SK-N-SH (cell line): ENCODE measurements at regions not wholly inside any gene's neighbourhood (a gene's known extent, or its start where the extent isn't known, plus 50 kb on each side); places are given as distances from the start of the nearest gene placed in this dataset.

Source experiments
- CTCF ChIA-PET: fragments of 300-600, 350-600 bp; formaldehyde crosslinking; extraction: SDS; loops from one replicate; lab custom pipeline; 2021; lab: Yijun Ruan, JAX
- POLR2A ChIA-PET: fragments of 350-600 bp; sonication (Branson Sonifier 250); formaldehyde crosslinking; extraction: SDS; loops from one replicate; lab custom pipeline; 2020; ENCODE audit warnings: antibody characterized with exemption, inconsistent platforms; lab: Yijun Ruan, JAX
- DNase-seq: peaks from one replicate; pipeline ENCODE4 v3.0.0; 2012
- H2AFZ ChIP-seq: fragments of 200-600 bp; sonication (generic); 2 replicates; pipeline ENCODE4 v1.8.1; 2016; ENCODE audit warnings: antibody characterized with exemption, mild to moderate bottlenecking, low read depth
- H3F3A ChIP-seq: fragments of 200-600 bp; sonication (generic); replicated peaks from 2 replicates; pipeline ENCODE3; 2016; ENCODE audit warnings: antibody characterized with exemption, mild to moderate bottlenecking; ENCODE audit not compliant: insufficient read depth
- H3K27ac ChIP-seq, 2 experiments: fragments of 200-500 bp in 1 of 2; fragments of 200-600 bp in 1 of 2; sonication (Bioruptor generic) in 1 of 2; sonication (generic), shearing (Covaris generic) in 1 of 2; 2 replicates each; pipeline versions ENCODE4 v1.5.1 to v1.6.1; 2014 to 2016; ENCODE audit warnings: low read depth in 2 of 2, inconsistent platforms in 1 of 2, low read length in 1 of 2, mild to moderate bottlenecking in 1 of 2, mixed read lengths in 1 of 2
- H3K27me3 ChIP-seq: fragments of 200-600 bp; sonication (generic), shearing (Covaris generic); 2 replicates; pipeline ENCODE4 v1.6.1; 2016; ENCODE audit warnings: mixed run types; ENCODE audit not compliant: insufficient read depth
- H3K36me3 ChIP-seq, 2 experiments: fragments of 200-500 bp in 1 of 2; fragments of 200-600 bp in 1 of 2; sonication (Bioruptor generic) in 1 of 2; sonication (generic) in 1 of 2; replicated peaks in 1 of 2; 2 replicates each; pipeline versions ENCODE3 to v1.5.1; 2014 to 2016; ENCODE audit warnings: low read length in 1 of 2, mild to moderate bottlenecking in 1 of 2; ENCODE audit not compliant: insufficient read depth in 2 of 2, control insufficient read depth in 1 of 2
- H3K4me1 ChIP-seq, 2 experiments: fragments of 200-500 bp in 1 of 2; fragments of 200-600 bp in 1 of 2; sonication (Bioruptor generic) in 1 of 2; sonication (generic), shearing (Covaris generic) in 1 of 2; 2 replicates each; pipeline versions ENCODE4 v1.5.1 to v1.6.1; 2014 to 2016; ENCODE audit warnings: low read depth in 1 of 2, low read length in 1 of 2, mixed run types in 1 of 2; ENCODE audit not compliant: insufficient read depth in 2 of 2, control insufficient read depth in 1 of 2
- H3K4me2 ChIP-seq: fragments of 200-600 bp; sonication (generic), shearing (Covaris generic); 2 replicates; pipeline ENCODE4 v1.6.1; 2017; ENCODE audit warnings: mixed run types
- H3K4me3 ChIP-seq, 2 experiments: fragments of 200-500 bp in 1 of 2; fragments of 200-600 bp in 1 of 2; sonication (Bioruptor generic) in 1 of 2; sonication (generic), shearing (Covaris generic) in 1 of 2; 2 replicates each; pipeline versions ENCODE4 v1.5.1 to v1.8.1; 2014 to 2016; ENCODE audit warnings: low read depth in 2 of 2, inconsistent platforms in 1 of 2, low read length in 1 of 2, mild to moderate bottlenecking in 1 of 2, mixed read lengths in 1 of 2, moderate library complexity in 1 of 2
- H3K79me2 ChIP-seq: fragments of 200-600 bp; sonication (generic); 2 replicates; pipeline ENCODE4 v1.8.1; 2017; ENCODE audit warnings: mild to moderate bottlenecking; ENCODE audit not compliant: insufficient read depth
- H3K9ac ChIP-seq: fragments of 200-600 bp; sonication (generic); 2 replicates; pipeline ENCODE4 v1.6.1; 2017; ENCODE audit warnings: mixed run types
- H3K9me2 ChIP-seq: fragments of 200-600 bp; sonication (generic); 2 replicates; pipeline ENCODE4 v1.6.1; 2017; ENCODE audit warnings: mixed run types
- H3K9me3 ChIP-seq: fragments of 200-600 bp; sonication (generic); 2 replicates; pipeline ENCODE4 v1.6.1; 2017; ENCODE audit warnings: mixed run types, mild to moderate bottlenecking, moderate library complexity
- H4K20me1 ChIP-seq: fragments of 200-600 bp; sonication (generic); 2 replicates; pipeline ENCODE4 v1.6.1; 2017; ENCODE audit warnings: mild to moderate bottlenecking, mixed run types; ENCODE audit not compliant: insufficient read depth
- CHD2 ChIP-seq: fragments of 150-350 bp; IDR thresholded peaks from 2 replicates; pipeline ENCODE4 v1.6.1; 2018; ENCODE audit warnings: low read length; ENCODE audit not compliant: partially characterized antibody
- ELF1 ChIP-seq: IDR thresholded peaks from 2 replicates; pipeline ENCODE4 v1.4.0; 2012
- FOXJ3 ChIP-seq: sonication (generic); formaldehyde crosslinking; IDR thresholded peaks from 2 replicates; pipeline ENCODE4 v1.5.1; 2020; ENCODE audit warnings: mild to moderate bottlenecking, missing genetic modification reagents
- FOXM1 ChIP-seq: IDR thresholded peaks from 2 replicates; pipeline ENCODE4 v1.4.0; 2012; ENCODE audit warnings: low read depth, mild to moderate bottlenecking
- GABPA ChIP-seq: IDR thresholded peaks from 2 replicates; pipeline ENCODE4 v1.4.0; 2012; ENCODE audit warnings: low read depth, mild to moderate bottlenecking
- MEF2A ChIP-seq: IDR thresholded peaks from 2 replicates; pipeline ENCODE4 v1.4.0; 2012; ENCODE audit warnings: low read depth, borderline replicate concordance
- MXI1 ChIP-seq: IDR thresholded peaks from 2 replicates; pipeline ENCODE4 v1.6.1; 2012; ENCODE audit warnings: mild to moderate bottlenecking, low read depth, low read length, improper control_type of control experiment
- RAD21 ChIP-seq: IDR thresholded peaks from 2 replicates; pipeline ENCODE4 v1.6.1; 2012; ENCODE audit warnings: mild to moderate bottlenecking, low read length
- RCOR1 ChIP-seq: fragments of 150-350 bp; IDR thresholded peaks from 2 replicates; pipeline ENCODE4 v1.6.1; 2017; ENCODE audit warnings: antibody characterized with exemption, low read length
- RFX5 ChIP-seq: IDR thresholded peaks from 2 replicates; pipeline ENCODE4 v1.6.1; 2012; ENCODE audit warnings: mild to moderate bottlenecking, improper control_type of control experiment, low read length
- TAF1 ChIP-seq: IDR thresholded peaks from 2 replicates; pipeline ENCODE4 v1.6.1; 2012; ENCODE audit warnings: low read depth, mild to moderate bottlenecking, low read length, moderate library complexity, borderline replicate concordance
- YY1 ChIP-seq: IDR thresholded peaks from 2 replicates; pipeline ENCODE4 v1.4.0; 2012; ENCODE audit warnings: low read depth, mild to moderate bottlenecking
- TF ChIP-seq, protein P1 (sequence below): IDR thresholded peaks from 2 replicates; pipeline ENCODE4 v1.6.1; 2012; ENCODE audit warnings: mild to moderate bottlenecking, low read depth, low read length, moderate library complexity
- TF ChIP-seq, protein P2 (sequence below): IDR thresholded peaks from 2 replicates; pipeline ENCODE4 v1.4.0; 2012; ENCODE audit warnings: low read depth
- TF ChIP-seq, protein P3 (sequence below): fragments of 200-600 bp; sonication (generic); IDR thresholded peaks from 2 replicates; pipeline ENCODE4 v1.6.1; 2017; ENCODE audit warnings: antibody characterized with exemption, mild to moderate bottlenecking, moderate library complexity
- TF ChIP-seq, protein P4 (sequence below): fragments of 150-350 bp; IDR thresholded peaks from 2 replicates; pipeline ENCODE4 v1.6.1; 2017; ENCODE audit warnings: antibody characterized with exemption, low read length, low read depth, borderline replicate concordance
- TF ChIP-seq, protein P5 (sequence below): IDR thresholded peaks from 2 replicates; pipeline ENCODE4 v1.4.0; 2012; ENCODE audit warnings: low read depth, borderline replicate concordance

DNA sequence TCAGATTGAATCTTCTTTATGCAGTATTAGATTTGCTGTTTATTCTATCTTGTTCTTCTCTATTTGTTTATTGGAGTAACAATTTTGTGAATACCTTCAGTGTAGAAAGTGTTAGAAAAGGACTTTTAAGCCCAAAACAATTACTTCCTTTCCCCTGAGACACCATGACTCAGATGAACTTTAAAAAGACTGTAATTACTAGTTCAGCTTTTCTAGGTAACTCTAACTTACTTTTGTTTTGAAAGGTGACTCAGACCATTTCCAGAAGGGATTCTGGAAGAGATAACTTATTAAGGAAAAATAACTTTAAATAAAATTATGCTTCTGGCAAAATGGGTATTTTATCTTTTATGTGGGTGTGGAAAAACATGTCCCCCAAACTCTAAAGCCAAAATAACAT lies 561.5 kb upstream of the PCDH10 start:
- CTCF ChIA-PET = no interaction called here
- Histone ChIP-seq H4K20me1 (no peaks in the 10 kb centered on the region), H3K9me2 (no peaks in the 10 kb centered on the region), H3K4me1 (no peaks in the 10 kb centered on the region), H3K79me2 (no peaks in the 10 kb centered on the region), H3K36me3 (no peaks in the 10 kb centered on the region)
- no peak for TF ChIP-seq FOXJ3 (CRISPR knock-in tag)
- TF ChIP-seq TAF1 = no peak
- TF ChIP-seq, protein P1, sequence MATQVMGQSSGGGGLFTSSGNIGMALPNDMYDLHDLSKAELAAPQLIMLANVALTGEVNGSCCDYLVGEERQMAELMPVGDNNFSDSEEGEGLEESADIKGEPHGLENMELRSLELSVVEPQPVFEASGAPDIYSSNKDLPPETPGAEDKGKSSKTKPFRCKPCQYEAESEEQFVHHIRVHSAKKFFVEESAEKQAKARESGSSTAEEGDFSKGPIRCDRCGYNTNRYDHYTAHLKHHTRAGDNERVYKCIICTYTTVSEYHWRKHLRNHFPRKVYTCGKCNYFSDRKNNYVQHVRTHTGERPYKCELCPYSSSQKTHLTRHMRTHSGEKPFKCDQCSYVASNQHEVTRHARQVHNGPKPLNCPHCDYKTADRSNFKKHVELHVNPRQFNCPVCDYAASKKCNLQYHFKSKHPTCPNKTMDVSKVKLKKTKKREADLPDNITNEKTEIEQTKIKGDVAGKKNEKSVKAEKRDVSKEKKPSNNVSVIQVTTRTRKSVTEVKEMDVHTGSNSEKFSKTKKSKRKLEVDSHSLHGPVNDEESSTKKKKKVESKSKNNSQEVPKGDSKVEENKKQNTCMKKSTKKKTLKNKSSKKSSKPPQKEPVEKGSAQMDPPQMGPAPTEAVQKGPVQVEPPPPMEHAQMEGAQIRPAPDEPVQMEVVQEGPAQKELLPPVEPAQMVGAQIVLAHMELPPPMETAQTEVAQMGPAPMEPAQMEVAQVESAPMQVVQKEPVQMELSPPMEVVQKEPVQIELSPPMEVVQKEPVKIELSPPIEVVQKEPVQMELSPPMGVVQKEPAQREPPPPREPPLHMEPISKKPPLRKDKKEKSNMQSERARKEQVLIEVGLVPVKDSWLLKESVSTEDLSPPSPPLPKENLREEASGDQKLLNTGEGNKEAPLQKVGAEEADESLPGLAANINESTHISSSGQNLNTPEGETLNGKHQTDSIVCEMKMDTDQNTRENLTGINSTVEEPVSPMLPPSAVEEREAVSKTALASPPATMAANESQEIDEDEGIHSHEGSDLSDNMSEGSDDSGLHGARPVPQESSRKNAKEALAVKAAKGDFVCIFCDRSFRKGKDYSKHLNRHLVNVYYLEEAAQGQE = no peak
- no peak for TF ChIP-seq MXI1
- TF ChIP-seq FOXM1 = no peak
- TF ChIP-seq, protein P2, sequence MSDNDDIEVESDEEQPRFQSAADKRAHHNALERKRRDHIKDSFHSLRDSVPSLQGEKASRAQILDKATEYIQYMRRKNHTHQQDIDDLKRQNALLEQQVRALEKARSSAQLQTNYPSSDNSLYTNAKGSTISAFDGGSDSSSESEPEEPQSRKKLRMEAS = no peak
- TF ChIP-seq, protein P3, sequence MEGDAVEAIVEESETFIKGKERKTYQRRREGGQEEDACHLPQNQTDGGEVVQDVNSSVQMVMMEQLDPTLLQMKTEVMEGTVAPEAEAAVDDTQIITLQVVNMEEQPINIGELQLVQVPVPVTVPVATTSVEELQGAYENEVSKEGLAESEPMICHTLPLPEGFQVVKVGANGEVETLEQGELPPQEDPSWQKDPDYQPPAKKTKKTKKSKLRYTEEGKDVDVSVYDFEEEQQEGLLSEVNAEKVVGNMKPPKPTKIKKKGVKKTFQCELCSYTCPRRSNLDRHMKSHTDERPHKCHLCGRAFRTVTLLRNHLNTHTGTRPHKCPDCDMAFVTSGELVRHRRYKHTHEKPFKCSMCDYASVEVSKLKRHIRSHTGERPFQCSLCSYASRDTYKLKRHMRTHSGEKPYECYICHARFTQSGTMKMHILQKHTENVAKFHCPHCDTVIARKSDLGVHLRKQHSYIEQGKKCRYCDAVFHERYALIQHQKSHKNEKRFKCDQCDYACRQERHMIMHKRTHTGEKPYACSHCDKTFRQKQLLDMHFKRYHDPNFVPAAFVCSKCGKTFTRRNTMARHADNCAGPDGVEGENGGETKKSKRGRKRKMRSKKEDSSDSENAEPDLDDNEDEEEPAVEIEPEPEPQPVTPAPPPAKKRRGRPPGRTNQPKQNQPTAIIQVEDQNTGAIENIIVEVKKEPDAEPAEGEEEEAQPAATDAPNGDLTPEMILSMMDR = no peak
- TF ChIP-seq GABPA = no peak
- TF ChIP-seq RCOR1 = no peak
- TF ChIP-seq YY1 = no peak
- no peak for TF ChIP-seq ELF1
- no peak for TF ChIP-seq RFX5
- TF ChIP-seq, protein P4, sequence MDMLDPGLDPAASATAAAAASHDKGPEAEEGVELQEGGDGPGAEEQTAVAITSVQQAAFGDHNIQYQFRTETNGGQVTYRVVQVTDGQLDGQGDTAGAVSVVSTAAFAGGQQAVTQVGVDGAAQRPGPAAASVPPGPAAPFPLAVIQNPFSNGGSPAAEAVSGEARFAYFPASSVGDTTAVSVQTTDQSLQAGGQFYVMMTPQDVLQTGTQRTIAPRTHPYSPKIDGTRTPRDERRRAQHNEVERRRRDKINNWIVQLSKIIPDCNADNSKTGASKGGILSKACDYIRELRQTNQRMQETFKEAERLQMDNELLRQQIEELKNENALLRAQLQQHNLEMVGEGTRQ = no peak
- TF ChIP-seq MEF2A = no peak
- TF ChIP-seq, protein P5, sequence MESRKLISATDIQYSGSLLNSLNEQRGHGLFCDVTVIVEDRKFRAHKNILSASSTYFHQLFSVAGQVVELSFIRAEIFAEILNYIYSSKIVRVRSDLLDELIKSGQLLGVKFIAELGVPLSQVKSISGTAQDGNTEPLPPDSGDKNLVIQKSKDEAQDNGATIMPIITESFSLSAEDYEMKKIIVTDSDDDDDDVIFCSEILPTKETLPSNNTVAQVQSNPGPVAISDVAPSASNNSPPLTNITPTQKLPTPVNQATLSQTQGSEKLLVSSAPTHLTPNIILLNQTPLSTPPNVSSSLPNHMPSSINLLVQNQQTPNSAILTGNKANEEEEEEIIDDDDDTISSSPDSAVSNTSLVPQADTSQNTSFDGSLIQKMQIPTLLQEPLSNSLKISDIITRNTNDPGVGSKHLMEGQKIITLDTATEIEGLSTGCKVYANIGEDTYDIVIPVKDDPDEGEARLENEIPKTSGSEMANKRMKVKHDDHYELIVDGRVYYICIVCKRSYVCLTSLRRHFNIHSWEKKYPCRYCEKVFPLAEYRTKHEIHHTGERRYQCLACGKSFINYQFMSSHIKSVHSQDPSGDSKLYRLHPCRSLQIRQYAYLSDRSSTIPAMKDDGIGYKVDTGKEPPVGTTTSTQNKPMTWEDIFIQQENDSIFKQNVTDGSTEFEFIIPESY = no peak
- no peak for TF ChIP-seq RAD21
- no peak for TF ChIP-seq CHD2
- TF ChIP-seq, all 33 proteins: peak for 0
- H3K4me3 ChIP-seq = no peak overlapping the region
- no peak overlapping the region for H3K27ac ChIP-seq
- no peaks in the 10 kb centered on the region for H3K27me3 ChIP-seq
- H3K9me3 ChIP-seq = no peaks in the 10 kb centered on the region
- H3K4me2 ChIP-seq = no peak overlapping the region
- POLR2A ChIA-PET = no interaction called here
- H3K9ac ChIP-seq = no peak overlapping the region
- H2AFZ ChIP-seq = no peak overlapping the region
- no peak for DNase-seq
- no peaks in the 10 kb centered on the region for H3F3A ChIP-seq
